ENCODE measurements at regions not wholly inside any gene's neighbourhood (a gene's known extent, or its start where the extent isn't known, plus 50 kb on each side); places are given as distances from the start of the nearest gene placed in this dataset.

- TF ChIP-seq CTCF (conservative IDR thresholded peaks at IDR 0.05; ENCODE audit: low read depth, low read length) (no peak), EZH2 (IDR thresholded peaks at IDR 0.05; ENCODE audit: borderline replicate concordance, low read depth, low read length, poor library complexity, severe bottlenecking) (no peak)
Measured at GRCh38 chr14:92252323-92252722, 70.6 kb upstream of the SLC24A4 start.
